NCI-H460 (cell line): ENCODE measurements at regions not wholly inside any gene's neighbourhood (a gene's known extent, or its start where the extent isn't known, plus 50 kb on each side); places are given as distances from the start of the nearest gene placed in this dataset.
"Not testable (repeated sequence)": the region's sequence is repeated elsewhere in the genome, so short reads cannot be mapped to it uniquely, and the experiment has no call there.

Experiments
- DNase-seq: peaks from one replicate; pipeline ENCODE4 v3.0.0-alpha.2; 2016; ENCODE audit warnings: low read depth; ENCODE audit errors: extremely low read depth

DNA sequence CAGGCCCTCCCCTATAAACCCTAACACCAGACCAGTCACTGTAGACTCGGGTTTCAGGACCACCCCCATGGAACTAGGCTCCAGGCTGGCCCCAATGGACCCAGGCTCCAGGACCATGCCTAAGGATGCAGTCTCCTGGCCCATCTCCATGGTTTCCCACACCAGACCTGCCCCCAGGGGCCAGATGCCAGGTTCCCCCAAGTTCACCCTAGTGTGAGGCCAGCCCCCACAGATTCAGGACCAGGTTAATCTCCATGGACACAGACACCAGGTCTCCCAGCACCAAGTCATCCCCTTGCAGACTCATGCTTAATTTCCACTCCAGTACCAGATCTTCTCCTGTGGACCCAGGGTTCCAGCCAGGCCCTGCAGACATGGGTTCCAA lies 103.8 kb upstream of the LANCL2 start:
- no peak for DNase-seq

DNA sequence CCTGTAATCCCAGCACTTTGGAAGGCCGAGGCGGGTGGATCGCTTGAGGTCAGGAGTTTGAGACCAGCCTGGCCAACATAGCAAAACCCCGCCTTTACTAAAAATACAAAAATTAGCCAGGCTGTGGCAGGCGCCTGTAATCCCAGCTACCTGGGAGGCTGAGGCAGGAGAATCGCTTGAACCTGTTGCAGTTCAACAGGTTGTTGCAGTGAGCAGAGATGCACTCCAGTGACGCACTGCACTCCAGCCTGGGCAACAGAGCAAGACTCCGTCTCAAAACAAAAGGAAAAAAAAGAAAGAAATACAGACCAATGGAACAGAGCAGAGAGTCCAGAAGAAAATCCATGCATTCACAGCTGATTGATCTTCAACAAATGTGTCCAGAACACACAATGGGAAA lies 99.8 kb upstream of the LANCL2 start:
- DNase-seq, result not testable (repeated sequence)

GRCh38 chr7:55265836-55266642 lies 99.1 kb upstream of the LANCL2 start:
- no peak for DNase-seq

- DNase-seq, result no peak
Measured at GRCh38 chr7:55271069-55271626, 94.0 kb upstream of the LANCL2 start.

- DNase-seq, result no peak
Measured at GRCh38 chr7:55271661-55272060, 93.5 kb upstream of the LANCL2 start.

DNA sequence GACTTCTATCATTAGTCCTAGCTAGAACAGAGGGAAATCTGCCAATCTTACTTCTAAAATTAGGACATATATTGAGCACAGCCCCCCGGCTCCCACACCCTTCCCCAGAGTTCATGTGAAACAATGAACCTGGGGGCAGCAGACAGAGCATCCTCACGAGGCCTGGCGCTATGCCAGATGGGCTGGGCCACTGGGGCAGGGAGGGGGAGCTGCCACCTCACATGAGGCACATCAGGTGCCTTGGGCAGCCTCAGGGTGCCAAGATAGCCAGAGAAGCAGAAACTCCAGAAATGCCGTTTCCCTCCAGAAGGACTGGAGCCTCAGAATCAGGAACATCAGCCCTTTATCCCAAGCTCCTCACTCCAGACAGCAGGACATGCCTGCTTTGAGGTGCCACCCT lies 92.8 kb upstream of the LANCL2 start:
- DNase-seq, result no peak

- DNase-seq, result no peak
Measured at GRCh38 chr7:55273186-55273980, 91.8 kb upstream of the LANCL2 start.

DNA sequence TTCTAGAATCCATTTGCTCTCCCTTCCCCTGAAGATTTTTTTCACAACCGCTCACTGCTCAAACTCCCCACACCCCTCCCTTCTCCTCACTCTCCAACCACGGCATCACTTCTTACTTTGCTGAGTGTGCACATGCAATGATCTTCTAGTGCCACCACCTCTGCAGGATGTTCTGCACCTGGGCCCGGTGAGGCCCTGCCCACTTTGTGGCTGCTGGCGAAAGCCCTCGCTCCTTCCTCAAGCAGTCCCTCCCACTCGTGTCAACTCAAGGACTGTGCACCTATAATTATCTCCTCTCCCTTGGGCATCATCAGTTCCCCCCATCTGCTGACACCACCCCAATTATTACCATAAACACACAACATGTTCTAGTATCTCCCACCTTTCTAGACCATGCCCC lies 91.0 kb upstream of the LANCL2 start:
- DNase-seq, result no peak

- no peak for DNase-seq
Measured at GRCh38 chr7:55275291-55276200, 89.6 kb upstream of the LANCL2 start.

DNA sequence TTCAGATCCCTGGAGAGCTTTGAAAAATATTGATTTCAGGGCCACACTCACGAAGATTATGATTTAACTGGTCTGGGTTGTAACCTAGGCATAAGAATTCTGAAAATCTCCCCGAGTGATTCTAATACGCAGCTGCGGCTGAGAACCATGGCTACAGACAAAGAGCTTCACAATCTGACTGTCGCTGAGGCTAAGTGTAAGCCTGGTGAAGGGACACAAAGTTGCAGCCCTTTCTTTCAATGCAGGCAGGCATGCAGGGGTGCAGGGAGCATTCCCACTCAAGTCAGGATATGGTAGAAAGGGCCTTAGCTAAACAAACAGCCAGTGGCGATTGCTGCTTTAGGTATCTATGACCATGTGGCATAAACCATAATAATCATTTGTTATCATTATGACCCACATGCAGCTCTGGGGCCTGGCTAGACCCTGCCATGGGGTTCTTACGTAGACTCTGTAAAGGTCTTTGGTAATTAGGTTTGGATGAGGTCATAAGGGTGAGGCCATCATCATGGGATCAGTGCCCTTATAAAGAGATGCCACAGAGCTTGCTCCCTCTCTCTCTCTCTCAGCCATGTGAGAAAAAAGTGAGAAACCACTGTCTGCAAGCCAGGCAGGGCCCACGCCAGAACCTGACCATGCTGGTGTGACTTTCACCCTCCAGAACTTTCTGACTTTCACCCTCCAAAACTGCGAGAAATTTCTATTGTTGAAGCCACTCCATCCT lies 88.4 kb upstream of the LANCL2 start:
- no peak for DNase-seq

- DNase-seq, result no peak
Measured at GRCh38 chr7:55277916-55278315, 87.2 kb upstream of the LANCL2 start.

GRCh38 chr7:55278321-55278720 lies 86.8 kb upstream of the LANCL2 start:
- no peak for DNase-seq

GRCh38 chr7:55279080-55279845 lies 85.9 kb upstream of the LANCL2 start:
- DNase-seq, result no peak

GRCh38 chr7:55280031-55280454 lies 85.1 kb upstream of the LANCL2 start:
- DNase-seq, result peak; percentile 44

DNA sequence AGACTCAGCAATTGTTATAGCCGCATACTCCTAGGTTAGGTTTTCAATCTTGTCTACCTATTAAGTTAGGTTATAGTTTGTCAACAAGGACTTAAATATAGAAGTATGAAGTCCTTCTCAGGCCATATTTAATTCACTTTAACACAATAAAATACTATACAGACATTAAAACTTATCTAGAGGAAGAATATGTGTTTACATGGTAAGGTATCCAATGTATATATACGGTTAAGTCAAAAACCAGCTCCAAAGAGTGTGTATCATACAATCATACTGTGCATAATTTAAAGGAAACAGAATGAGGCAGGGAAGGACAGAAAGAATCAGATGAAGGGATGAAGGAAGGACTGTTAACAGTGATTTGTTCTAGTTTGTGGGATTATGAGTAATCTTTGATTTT lies 79.5 kb upstream of the LANCL2 start:
- no peak for DNase-seq

DNA sequence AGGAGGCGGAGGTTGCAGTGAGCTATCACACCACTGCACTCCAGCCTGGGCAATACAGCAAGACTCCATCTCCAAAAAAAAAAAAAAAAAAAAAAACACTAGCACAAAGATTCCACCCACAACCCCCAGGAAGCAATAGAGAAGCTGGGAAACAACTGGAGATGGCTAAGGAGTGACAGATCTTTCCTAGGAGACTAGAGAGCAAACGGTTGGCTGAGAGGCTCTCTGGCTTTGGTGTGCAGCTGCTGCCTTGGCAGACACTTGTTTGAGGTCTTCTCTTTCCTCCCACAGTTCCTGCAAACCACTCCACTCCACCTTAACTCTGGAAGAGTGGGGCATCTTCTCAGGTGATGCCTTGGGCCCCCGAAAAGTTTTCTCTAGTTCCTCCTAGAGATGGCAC lies 78.5 kb upstream of the LANCL2 start:
- DNase-seq, result no peak

GRCh38 chr7:55288070-55288824 lies 76.9 kb upstream of the LANCL2 start:
- no peak for DNase-seq

DNA sequence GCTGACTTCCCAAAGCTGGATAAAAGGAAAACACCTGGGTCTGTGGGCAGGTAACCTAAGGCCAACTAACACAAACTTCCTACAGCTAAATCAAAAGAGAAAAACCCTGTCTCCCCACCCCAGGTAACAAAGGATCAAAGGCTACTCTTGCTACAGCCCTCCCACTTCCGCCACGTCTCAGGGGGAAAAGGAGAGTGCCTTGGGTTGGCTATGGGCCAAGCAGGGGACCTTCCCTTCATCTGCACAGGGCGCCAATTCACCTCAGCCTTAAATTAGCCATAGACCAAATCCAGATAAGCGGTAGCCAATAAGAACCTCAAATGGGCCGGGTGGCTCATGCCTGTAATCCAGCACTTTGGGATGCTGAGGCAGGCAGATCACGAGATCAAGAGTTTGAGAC lies 69.1 kb upstream of the LANCL2 start:
- DNase-seq, result no peak
